Transverse colon (tissue), 4 donors: ENCODE measurements at regions not wholly inside any gene's neighbourhood (a gene's known extent, or its start where the extent isn't known, plus 50 kb on each side); places are given as distances from the start of the nearest gene placed in this dataset.

Source experiments
- DNase-seq: peaks from one replicate; pipeline ENCODE4 v3.0.0-alpha.2; 2019
- H3K27ac ChIP-seq, 4 donors: fragments of 200-600 bp; sonication (generic); 2 replicates each; pipeline ENCODE4 v1.5.1; 2016 to 2018; ENCODE audit warnings: inconsistent platforms in 4 of 4
- H3K27me3 ChIP-seq: fragments of 200-600 bp; sonication (generic); 2 replicates; pipeline ENCODE4 v1.5.1; 2017; ENCODE audit warnings: inconsistent platforms
- H3K36me3 ChIP-seq, 4 donors: fragments of 200-600 bp; sonication (generic); 2 replicates each; pipeline ENCODE4 v1.5.1; 2017 to 2019; ENCODE audit warnings: inconsistent platforms in 4 of 4
- H3K4me1 ChIP-seq, 4 donors: fragments of 200-600 bp; sonication (generic); 2 replicates each; pipeline ENCODE4 v1.5.1; 2017 to 2020; ENCODE audit warnings: inconsistent platforms in 4 of 4
- H3K4me3 ChIP-seq, 4 donors: fragments of 200-600 bp; sonication (generic); 1 replicate in 1 of 4; 2 replicates in 3 of 4; pipeline versions ENCODE4 v1.5.1 to v1.6.1; 2017 to 2019; ENCODE audit warnings: inconsistent platforms in 4 of 4
- H3K9me3 ChIP-seq, 2 donors: fragments of 200-600 bp; sonication (generic); 2 replicates each; pipeline ENCODE4 v1.5.1; 2017 to 2019; ENCODE audit warnings: inconsistent platforms in 2 of 2
- EP300 ChIP-seq: sonication (generic); formaldehyde crosslinking; IDR thresholded peaks from one replicate; pipeline ENCODE4 v1.6.1; 2017; ENCODE audit warnings: antibody characterized with exemption, low read depth
- POLR2A ChIP-seq: fragments of 450-650 bp; IDR thresholded peaks from one replicate; pipeline ENCODE4 v1.6.1; 2016; ENCODE audit warnings: antibody characterized with exemption, mild to moderate bottlenecking, moderate library complexity
- POLR2AphosphoS5 ChIP-seq, 3 donors: sonication (generic); formaldehyde crosslinking; IDR thresholded peaks; one replicate each; pipeline ENCODE4 v1.6.1; 2016; ENCODE audit warnings: antibody characterized with exemption in 3 of 3
- WGBS, 2 donors: methylation state at CpG; one replicate each; pipeline ENCODE4 v1.1.5; 2018; ENCODE audit warnings: low coverage in 1 of 2; 5-methylcytosine and 5-hydroxymethylcytosine counted together
- in situ Hi-C, 4 donors: fragments of 200-750 bp; cut with MboI; loops; one replicate each; pipeline versions ENCODE4 v1.15.0 to v1.15.1; 2017; ENCODE audit warnings: low sequenced_read_pairs in 3 of 4, low pct_ligation_motif_present in 1 of 4, low pct_unique_long_range_greater_than_20kb in 1 of 4
- intact Hi-C: fragments of 100-400 bp; cut with DNase I; formaldehyde crosslinking; loops from one replicate; pipeline ENCODE4 v1.15.1; 2023; ENCODE audit warnings: low total_unique reads
- TF ChIP-seq, protein P1 (sequence below), 5 experiments: fragments of 200-600 bp in 3 of 5; fragments of 450-650 bp in 2 of 5; sonication (generic) in 3 of 5; IDR thresholded peaks; 1 replicate in 2 of 5; 2 replicates in 3 of 5; pipeline ENCODE4 v1.5.1; 2016 to 2017; ENCODE audit warnings: antibody characterized with exemption in 5 of 5, inconsistent platforms in 3 of 5, mild to moderate bottlenecking in 2 of 5, moderate library complexity in 1 of 5

DNA sequence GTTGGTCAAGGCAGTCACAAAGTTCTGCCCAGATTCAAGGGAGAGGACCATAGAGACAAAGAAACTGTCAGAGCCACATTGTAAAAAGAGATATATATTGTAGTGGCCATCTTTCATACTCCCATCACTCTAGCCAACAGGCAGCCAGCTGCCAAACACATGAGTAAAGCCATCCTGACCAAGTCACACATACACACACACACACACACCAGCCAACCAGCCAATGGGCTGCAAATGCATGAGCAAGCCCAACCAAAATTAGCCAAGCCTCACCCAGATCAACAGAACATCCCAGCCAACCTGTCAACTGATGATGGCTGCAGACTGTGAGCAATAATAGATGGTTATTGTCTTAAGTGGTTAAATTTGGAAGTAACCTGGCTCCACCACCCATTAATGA lies 120.7 kb downstream of the SEC16B start:
- intact Hi-C loops (no loop called here), in situ Hi-C loops (no loop called here)
- Histone ChIP-seq H3K4me1 (no peaks in the 10 kb centered on the region), H3K27ac (no peak overlapping the region), H3K9me3 (no peaks in the 10 kb centered on the region), H3K36me3 (no peaks in the 10 kb centered on the region), H3K27me3 (no peaks in the 10 kb centered on the region), H3K4me3 (no peak overlapping the region)
- TF ChIP-seq, protein P1, sequence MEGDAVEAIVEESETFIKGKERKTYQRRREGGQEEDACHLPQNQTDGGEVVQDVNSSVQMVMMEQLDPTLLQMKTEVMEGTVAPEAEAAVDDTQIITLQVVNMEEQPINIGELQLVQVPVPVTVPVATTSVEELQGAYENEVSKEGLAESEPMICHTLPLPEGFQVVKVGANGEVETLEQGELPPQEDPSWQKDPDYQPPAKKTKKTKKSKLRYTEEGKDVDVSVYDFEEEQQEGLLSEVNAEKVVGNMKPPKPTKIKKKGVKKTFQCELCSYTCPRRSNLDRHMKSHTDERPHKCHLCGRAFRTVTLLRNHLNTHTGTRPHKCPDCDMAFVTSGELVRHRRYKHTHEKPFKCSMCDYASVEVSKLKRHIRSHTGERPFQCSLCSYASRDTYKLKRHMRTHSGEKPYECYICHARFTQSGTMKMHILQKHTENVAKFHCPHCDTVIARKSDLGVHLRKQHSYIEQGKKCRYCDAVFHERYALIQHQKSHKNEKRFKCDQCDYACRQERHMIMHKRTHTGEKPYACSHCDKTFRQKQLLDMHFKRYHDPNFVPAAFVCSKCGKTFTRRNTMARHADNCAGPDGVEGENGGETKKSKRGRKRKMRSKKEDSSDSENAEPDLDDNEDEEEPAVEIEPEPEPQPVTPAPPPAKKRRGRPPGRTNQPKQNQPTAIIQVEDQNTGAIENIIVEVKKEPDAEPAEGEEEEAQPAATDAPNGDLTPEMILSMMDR (IDR thresholded peaks at IDR 0.05), result no peak
- TF ChIP-seq POLR2AphosphoS5 (IDR thresholded peaks at IDR 0.05) (no peak), EP300 (no peak), POLR2A (no peak)
- DNase-seq, result no peak

- no peaks in the 10 kb centered on the region for H3K4me1 ChIP-seq
- H3K27ac ChIP-seq, result no peak overlapping the region
- DNase-seq, result no peak
- no peak for TF ChIP-seq EP300
- TF ChIP-seq, protein P1 (IDR thresholded peaks at IDR 0.05), result no peak
- TF ChIP-seq POLR2A, result no peak
- TF ChIP-seq POLR2AphosphoS5 (IDR thresholded peaks at IDR 0.05), result no peak
- WGBS, 2 donors, result 36 to 66% methylated on average over 3 to 4 of the region's 4 CpGs
- no peaks in the 10 kb centered on the region for H3K36me3 ChIP-seq
- in situ Hi-C loops, result no loop called here
- intact Hi-C loops, result no loop called here
- H3K9me3 ChIP-seq, result no peaks in the 10 kb centered on the region
- no peak overlapping the region for H3K4me3 ChIP-seq
- no peaks in the 10 kb centered on the region for H3K27me3 ChIP-seq
These were observed 121.3 kb downstream of the SEC16B start for GRCh38 chr1:177848577-177848976.

- Histone ChIP-seq H3K4me3 (no peak overlapping the region), H3K9me3 (no peaks in the 10 kb centered on the region), H3K27ac (no peak overlapping the region), H3K4me1 (no peaks in the 10 kb centered on the region), H3K36me3 (no peaks in the 10 kb centered on the region), H3K27me3 (no peaks in the 10 kb centered on the region)
- TF ChIP-seq POLR2AphosphoS5 (IDR thresholded peaks at IDR 0.05) (no peak), POLR2A (no peak), EP300 (no peak)
- TF ChIP-seq, protein P1 (IDR thresholded peaks at IDR 0.05), result no peak
- no peak for DNase-seq
- in situ Hi-C loops (no loop called here), intact Hi-C loops (no loop called here)
- WGBS, 2 donors, result 77 to 85% methylated on average over 2 to 5 of the region's 5 CpGs
These were observed 122.0 kb downstream of the SEC16B start for GRCh38 chr1:177847843-177848242.

DNA sequence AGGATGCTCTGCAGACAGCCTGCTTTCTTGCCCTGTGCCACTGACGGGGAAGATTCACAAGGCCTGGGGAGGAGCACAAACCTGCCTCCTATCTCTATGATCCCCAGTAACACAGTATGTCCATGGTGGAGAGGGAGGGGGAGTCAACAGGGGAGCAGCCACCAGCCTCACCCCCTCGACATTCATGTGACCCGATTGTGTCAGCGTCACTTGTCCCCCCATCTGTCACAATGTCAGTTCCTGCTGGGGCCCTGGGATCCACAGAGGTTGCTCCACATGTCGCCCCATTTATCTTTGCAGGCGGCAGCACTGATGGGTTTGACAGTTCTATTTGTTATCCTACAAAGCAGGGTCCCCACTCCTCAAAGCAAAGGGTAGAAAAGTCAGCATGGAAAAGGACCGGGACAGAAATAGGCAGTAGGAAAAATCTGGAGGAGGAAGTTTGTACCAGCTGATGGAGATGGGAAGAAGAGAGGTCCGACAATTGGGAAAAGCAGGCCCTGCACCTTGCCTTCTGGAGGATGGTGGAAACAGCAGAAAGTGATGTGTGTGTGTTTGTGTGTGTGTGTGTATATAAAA lies 130.9 kb downstream of the SEC16B start:
- no peaks in the 10 kb centered on the region for H3K27me3 ChIP-seq
- no peak overlapping the region for H3K4me3 ChIP-seq
- no peaks in the 10 kb centered on the region for H3K4me1 ChIP-seq
- no peaks in the 10 kb centered on the region for H3K9me3 ChIP-seq
- TF ChIP-seq, protein P1 (IDR thresholded peaks at IDR 0.05), result no peak
- no peak for TF ChIP-seq POLR2AphosphoS5 (IDR thresholded peaks at IDR 0.05)
- no peak for TF ChIP-seq POLR2A
- TF ChIP-seq EP300, result no peak
- H3K36me3 ChIP-seq, result no peaks in the 10 kb centered on the region
- in situ Hi-C loops (no loop called here), intact Hi-C loops (no loop called here)
- DNase-seq, result no peak
- 79 to 83% methylated on average over 2 to 8 of the region's 8 CpGs for WGBS, 2 donors
- no peak overlapping the region for H3K27ac ChIP-seq
